H1 (cell line): ENCODE measurements at regions not wholly inside any gene's neighbourhood (a gene's known extent, or its start where the extent isn't known, plus 50 kb on each side); places are given as distances from the start of the nearest gene placed in this dataset.
A peak's percentile ranks its signal among the peaks of the same experiment; 100 is the strongest.

Source experiments
- CTCF ChIA-PET: fragments of 300-600 bp; sonication (Branson Sonifier 250); formaldehyde crosslinking; loops from one replicate; lab custom pipeline; 2021; ENCODE audit not compliant: partially characterized antibody; lab: Charles Lee
- POLR2A ChIA-PET: fragments of 300-600 bp; sonication (Branson Sonifier 250); formaldehyde crosslinking; loops from one replicate; lab custom pipeline; 2021; ENCODE audit warnings: inconsistent platforms; ENCODE audit not compliant: partially characterized antibody; lab: Charles Lee
- DNase-seq, 2 experiments: peaks; one replicate each; pipeline versions ENCODE4 v3.0.0 to v3.0.0-alpha.2; 2010 to 2022; ENCODE audit warnings: low spot score in 2 of 2, low read depth in 1 of 2, mixed read lengths in 1 of 2
- FAIRE-seq: peaks from 2 replicates; lab custom pipeline; 2011; peaks lifted over from hg19 to GRCh38; lab: Jason Lieb, UNC
- H2AFZ ChIP-seq: 2 replicates; pipeline ENCODE4 v1.8.1; 2012; ENCODE audit warnings: low read length, inconsistent platforms
- H2AK5ac ChIP-seq: 2 replicates; pipeline ENCODE4 v1.6.1; 2013; ENCODE audit warnings: low read depth, low read length
- H2BK120ac ChIP-seq: replicated peaks from 2 replicates; pipeline ENCODE3; 2013; ENCODE audit warnings: low read depth, low read length, inconsistent platforms
- H2BK12ac ChIP-seq: 2 replicates; pipeline ENCODE4 v1.6.1; 2013; ENCODE audit warnings: low read depth, low read length
- H2BK15ac ChIP-seq: 2 replicates; pipeline ENCODE4 v1.6.1; 2013; ENCODE audit warnings: low read length
- H2BK20ac ChIP-seq: 2 replicates; pipeline ENCODE4 v1.6.1; 2013; ENCODE audit warnings: low read length
- H2BK5ac ChIP-seq: 2 replicates; pipeline ENCODE4 v1.6.1; 2013; ENCODE audit warnings: low read depth, low read length
- H3K14ac ChIP-seq: 2 replicates; pipeline ENCODE4 v1.6.1; 2013; ENCODE audit warnings: inconsistent platforms; ENCODE audit not compliant: insufficient read length
- H3K18ac ChIP-seq: 2 replicates; pipeline ENCODE4 v1.6.1; 2013; ENCODE audit warnings: low read length; ENCODE audit errors: extremely low read depth
- H3K23ac ChIP-seq: 2 replicates; pipeline ENCODE4 v1.6.1; 2013; ENCODE audit warnings: inconsistent platforms; ENCODE audit not compliant: insufficient read length
- H3K23me2 ChIP-seq: 2 replicates; pipeline ENCODE4 v1.6.1; 2013; ENCODE audit warnings: low read depth, low read length
- H3K27ac ChIP-seq: 2 replicates; pipeline ENCODE4 v1.6.1; 2011; ENCODE audit warnings: low read depth, low read length, inconsistent platforms
- H3K27me3 ChIP-seq, 4 experiments: replicated peaks in 1 of 4; 1 replicate in 1 of 4; 2 replicates in 3 of 4; pipeline versions ENCODE4 v1.6.1 to v1.8.1; 2011 to 2013; ENCODE audit warnings: low read length in 3 of 4, mild to moderate bottlenecking in 3 of 4, inconsistent platforms in 2 of 4, mixed read lengths in 2 of 4, moderate library complexity in 1 of 4; ENCODE audit not compliant: control insufficient read depth in 3 of 4, insufficient read depth in 3 of 4; ENCODE audit errors: extremely low read depth in 1 of 4
- H3K36me3 ChIP-seq, 4 experiments: 2 replicates each; pipeline versions ENCODE4 v1.6.1 to v1.8.1; 2011 to 2013; ENCODE audit warnings: mild to moderate bottlenecking in 4 of 4, low read length in 3 of 4, moderate library complexity in 2 of 4, control low read depth in 1 of 4, inconsistent platforms in 1 of 4; ENCODE audit not compliant: insufficient read depth in 4 of 4, control insufficient read depth in 2 of 4
- H3K4ac ChIP-seq: replicated peaks from 2 replicates; pipeline ENCODE3; 2013; ENCODE audit warnings: low read length, low read depth, mixed read lengths, inconsistent platforms; ENCODE audit not compliant: insufficient read length
- H3K4me1 ChIP-seq, 4 experiments: replicated peaks in 1 of 4; 1 replicate in 1 of 4; 2 replicates in 3 of 4; pipeline versions ENCODE4 v1.6.1 to v1.8.1; 2011 to 2013; ENCODE audit warnings: low read length in 3 of 4, inconsistent platforms in 2 of 4, mixed read lengths in 1 of 4; ENCODE audit not compliant: insufficient read depth in 4 of 4, control insufficient read depth in 3 of 4
- H3K4me2 ChIP-seq, 2 experiments: 2 replicates each; pipeline versions ENCODE4 v1.6.1 to v1.8.1; 2011 to 2013; ENCODE audit warnings: low read depth in 2 of 2, low read length in 2 of 2, control low read depth in 1 of 2, inconsistent platforms in 1 of 2, mild to moderate bottlenecking in 1 of 2; ENCODE audit not compliant: insufficient read depth in 1 of 2
- H3K4me3 ChIP-seq, 4 experiments: fragments of 200-600, 300-600 bp in 1 of 4; sonication (generic), shearing (Covaris generic), sonication (Bioruptor Twin) in 1 of 4; 2 replicates each; pipeline versions ENCODE4 v1.5.1 to v1.8.1; 2011 to 2016; ENCODE audit warnings: low read length in 4 of 4, low read depth in 3 of 4, control low read depth in 2 of 4, inconsistent platforms in 2 of 4, mild to moderate bottlenecking in 2 of 4, mixed read lengths in 1 of 4, moderate library complexity in 1 of 4; ENCODE audit not compliant: insufficient read depth in 2 of 4; ENCODE audit errors: extremely low read depth in 1 of 4
- H3K56ac ChIP-seq: replicated peaks from 2 replicates; pipeline ENCODE3; 2013; ENCODE audit warnings: low read depth, mild to moderate bottlenecking, mixed read lengths, low read length, inconsistent platforms; ENCODE audit not compliant: insufficient read length
- H3K79me1 ChIP-seq: 2 replicates; pipeline ENCODE4 v1.6.1; 2013; ENCODE audit warnings: low read depth, low read length, control low read depth
- H3K79me2 ChIP-seq, 2 experiments: 2 replicates each; pipeline versions ENCODE4 v1.6.1 to v1.8.1; 2012 to 2013; ENCODE audit warnings: low read length in 2 of 2, mild to moderate bottlenecking in 2 of 2, inconsistent platforms in 1 of 2; ENCODE audit not compliant: insufficient read depth in 2 of 2, control insufficient read depth in 1 of 2
- H3K9ac ChIP-seq, 4 experiments: replicated peaks in 1 of 4; 1 replicate in 1 of 4; 2 replicates in 3 of 4; pipeline versions ENCODE4 v1.6.1 to v1.8.1; 2011 to 2013; ENCODE audit warnings: low read depth in 3 of 4, low read length in 3 of 4, control low read depth in 2 of 4, mild to moderate bottlenecking in 2 of 4, moderate library complexity in 2 of 4, inconsistent platforms in 1 of 4; ENCODE audit errors: extremely low read depth in 1 of 4
- H3K9me3 ChIP-seq, 2 experiments: 2 replicates each; pipeline versions ENCODE4 v1.6.1 to v1.8.1; 2012 to 2013; ENCODE audit warnings: mild to moderate bottlenecking in 2 of 2, moderate library complexity in 2 of 2, control low read depth in 1 of 2, inconsistent platforms in 1 of 2, low read depth in 1 of 2, low read length in 1 of 2, mixed read lengths in 1 of 2; ENCODE audit not compliant: insufficient read depth in 2 of 2
- H4K20me1 ChIP-seq, 2 experiments: replicated peaks in 1 of 2; 2 replicates each; pipeline versions ENCODE3 to v1.8.1; 2011 to 2013; ENCODE audit warnings: inconsistent platforms in 2 of 2, low read length in 2 of 2, mild to moderate bottlenecking in 1 of 2; ENCODE audit not compliant: insufficient read depth in 2 of 2, control insufficient read depth in 1 of 2
- H4K5ac ChIP-seq: 2 replicates; pipeline ENCODE4 v1.6.1; 2013; ENCODE audit warnings: low read length, low read depth, mixed read lengths, inconsistent platforms; ENCODE audit not compliant: insufficient read length
- H4K8ac ChIP-seq: 2 replicates; pipeline ENCODE4 v1.8.0; 2013; ENCODE audit warnings: mild to moderate bottlenecking, moderate library complexity, low read length, inconsistent platforms; ENCODE audit not compliant: insufficient read depth; ENCODE audit errors: extremely low read depth
- H4K91ac ChIP-seq: replicated peaks from 2 replicates; pipeline ENCODE3; 2013; ENCODE audit warnings: low read length, mixed read lengths, inconsistent platforms; ENCODE audit not compliant: insufficient read length
- CEBPB ChIP-seq: IDR thresholded peaks from 2 replicates; pipeline ENCODE4 v1.6.1; 2012; ENCODE audit warnings: low read depth, low read length
- CHD2 ChIP-seq: IDR thresholded peaks from 2 replicates; pipeline ENCODE4 v1.6.1; 2012; ENCODE audit warnings: low read length, improper control_type of control experiment
- KDM5A ChIP-seq: fragments of 200-600 bp; IDR thresholded peaks from 2 replicates; pipeline ENCODE4 v1.7.1; 2012; ENCODE audit warnings: mild to moderate bottlenecking, low read length, inconsistent platforms, mixed read lengths
- NRF1 ChIP-seq: IDR thresholded peaks from 2 replicates; pipeline ENCODE4 v1.6.1; 2011; ENCODE audit warnings: mild to moderate bottlenecking, low read depth, low read length, improper control_type of control experiment
- POLR2AphosphoS5 ChIP-seq: IDR thresholded peaks from 2 replicates; pipeline ENCODE4 v1.6.1; 2011; ENCODE audit warnings: low read depth, low read length
- RFX5 ChIP-seq: IDR thresholded peaks from 2 replicates; pipeline ENCODE4 v1.6.1; 2011; ENCODE audit warnings: low read depth, low read length, improper control_type of control experiment, borderline replicate concordance
- SIX5 ChIP-seq: IDR thresholded peaks from 2 replicates; pipeline ENCODE4 v1.6.1; 2011; ENCODE audit warnings: mild to moderate bottlenecking, low read depth, low read length
- SP4 ChIP-seq: IDR thresholded peaks from 2 replicates; pipeline ENCODE4 v1.6.1; 2012; ENCODE audit warnings: low read length, inconsistent platforms
- WGBS, 2 experiments: shearing (Covaris generic) in 1 of 2; methylation state at CpG; one replicate each; pipeline versions ENCODE4 v1.1.6 to v1.1.7; 2013 to 2015; ENCODE audit warnings: low lambda C conversion rate in 2 of 2, mixed read lengths in 2 of 2, inconsistent platforms in 1 of 2, low coverage in 1 of 2, missing lambda C conversion rate in 1 of 2; ENCODE audit not compliant: insufficient replicate concordance in 2 of 2, insufficient coverage in 1 of 2, insufficient read length in 1 of 2; ENCODE audit errors: extremely low coverage in 1 of 2, missing lambda C conversion rate in 1 of 2; 5-methylcytosine and 5-hydroxymethylcytosine counted together
- TF ChIP-seq, protein P1 (sequence below), 3 experiments: IDR thresholded peaks; 1 replicate in 2 of 3; 2 replicates in 1 of 3; pipeline versions ENCODE4 v1.5.1 to v1.6.1; 2011; ENCODE audit warnings: low read length in 3 of 3, mild to moderate bottlenecking in 3 of 3, inconsistent platforms in 2 of 3, low read depth in 1 of 3, moderate library complexity in 1 of 3; ENCODE audit not compliant: insufficient read depth in 1 of 3; ENCODE audit errors: control extremely low read depth in 1 of 3

GRCh38 chr1:58238846-58239245, 307.7 kb downstream of the OMA1 start:
- 39% methylated on average over 2 of the region's 2 CpGs; no CpG with 5 or more reads in 1 of the 2 experiments for WGBS, 2 experiments

More at GRCh38 chr1:58238846-58239245, 307.7 kb downstream of the OMA1 start:
- peaks cover 0 to 21% (median 8%) of the 10 kb centered on the region in 4 experiments; a peak in 4 of 7 replicates for H3K4me1 ChIP-seq
- H4K8ac ChIP-seq = no peak overlapping the region
- H3K27ac ChIP-seq = no peak overlapping the region
- FAIRE-seq (no peak), DNase-seq (no peak)
- H2BK12ac ChIP-seq = no peak overlapping the region
- no peak overlapping the region for H3K9ac ChIP-seq
- H2AK5ac ChIP-seq = no peak overlapping the region
- H4K5ac ChIP-seq = no peak overlapping the region
- H3K14ac ChIP-seq = no peak overlapping the region
- TF ChIP-seq NRF1 (no peak), CEBPB (no peak), KDM5A (no peak), CHD2 (no peak), RFX5 (peak; percentile 67; the same call in 1 of the 2 replicates), POLR2AphosphoS5 (no peak), SP4 (no peak), SIX5 (no peak)
- TF ChIP-seq, protein P1, sequence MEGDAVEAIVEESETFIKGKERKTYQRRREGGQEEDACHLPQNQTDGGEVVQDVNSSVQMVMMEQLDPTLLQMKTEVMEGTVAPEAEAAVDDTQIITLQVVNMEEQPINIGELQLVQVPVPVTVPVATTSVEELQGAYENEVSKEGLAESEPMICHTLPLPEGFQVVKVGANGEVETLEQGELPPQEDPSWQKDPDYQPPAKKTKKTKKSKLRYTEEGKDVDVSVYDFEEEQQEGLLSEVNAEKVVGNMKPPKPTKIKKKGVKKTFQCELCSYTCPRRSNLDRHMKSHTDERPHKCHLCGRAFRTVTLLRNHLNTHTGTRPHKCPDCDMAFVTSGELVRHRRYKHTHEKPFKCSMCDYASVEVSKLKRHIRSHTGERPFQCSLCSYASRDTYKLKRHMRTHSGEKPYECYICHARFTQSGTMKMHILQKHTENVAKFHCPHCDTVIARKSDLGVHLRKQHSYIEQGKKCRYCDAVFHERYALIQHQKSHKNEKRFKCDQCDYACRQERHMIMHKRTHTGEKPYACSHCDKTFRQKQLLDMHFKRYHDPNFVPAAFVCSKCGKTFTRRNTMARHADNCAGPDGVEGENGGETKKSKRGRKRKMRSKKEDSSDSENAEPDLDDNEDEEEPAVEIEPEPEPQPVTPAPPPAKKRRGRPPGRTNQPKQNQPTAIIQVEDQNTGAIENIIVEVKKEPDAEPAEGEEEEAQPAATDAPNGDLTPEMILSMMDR (IDR thresholded peaks at IDR 0.05; ENCODE audit: control extremely low read depth in 1 of 3, insufficient read depth in 1 of 3, low read depth in 1 of 3, low read length in 3 of 3) = no peak
- no peak overlapping the region for H2BK15ac ChIP-seq
- ChIA-PET POLR2A (no interaction called here), CTCF (interaction anchor here (1.1 to 1.6 kb wide), 4 partner anchors 10 to 304 kb away, joined by 3 to 5 read pairs (median 5); no protein-coding TSS in a partner anchor)
- H3K23me2 ChIP-seq = no peaks in the 10 kb centered on the region
- H3K79me2 ChIP-seq = peaks cover 0 to 4% of the 10 kb centered on the region in 2 experiments; a peak in 1 of 4 replicates
- no peak overlapping the region for H4K91ac ChIP-seq
- no peaks in the 10 kb centered on the region for H3K27me3 ChIP-seq
- no peak overlapping the region for H3K4ac ChIP-seq
- no peak overlapping the region for H3K4me2 ChIP-seq
- no peaks in the 10 kb centered on the region for H3K79me1 ChIP-seq
- H2BK20ac ChIP-seq = no peak overlapping the region
- no peaks in the 10 kb centered on the region for H3K36me3 ChIP-seq
- H3K4me3 ChIP-seq = no peak overlapping the region
- H3K18ac ChIP-seq = no peak overlapping the region
- H2BK5ac ChIP-seq = no peak overlapping the region
- H3K56ac ChIP-seq = no peak overlapping the region
- H3K9me3 ChIP-seq = no peaks in the 10 kb centered on the region
- no peak overlapping the region for H2BK120ac ChIP-seq
- no peak overlapping the region for H3K23ac ChIP-seq
- H4K20me1 ChIP-seq = no peaks in the 10 kb centered on the region
- no peak overlapping the region for H2AFZ ChIP-seq
